ENCODE measurements at regions not wholly inside any gene's neighbourhood (a gene's known extent, or its start where the extent isn't known, plus 50 kb on each side); places are given as distances from the start of the nearest gene placed in this dataset.

GRCh38 chr12:3961591-3961990 is 88.4 kb upstream of the PARP11 start (continued):
- TF ChIP-seq REST (IDR thresholded peaks at IDR 0.05; ENCODE audit: unreplicated experiment) (no peak), ETS1 (IDR thresholded peaks at IDR 0.05) (no peak)

- Histone ChIP-seq H3K9me2 (ENCODE audit: insufficient read depth) (peaks cover 9% of the 10 kb centered on the region; the same call in 1 of the 2 replicates), H3K27me3 (ENCODE audit: insufficient read depth) (no peaks in the 10 kb centered on the region), H4K20me1 (replicated peaks; ENCODE audit: insufficient read depth) (no peaks in the 10 kb centered on the region), H3K4me1 (ENCODE audit: insufficient read depth) (0 out of 2 replicates have a peak, but pooled peaks cover 3% of the 10 kb centered on the region), H3K79me2 (replicated peaks; ENCODE audit: insufficient read depth) (no peaks in the 10 kb centered on the region), H3F3A (replicated peaks; ENCODE audit: low read depth) (no peaks in the 10 kb centered on the region), H3K36me3 (ENCODE audit: insufficient read depth) (no peaks in the 10 kb centered on the region), H3K4me2 (no peak overlapping the region), H2AFZ (no peak overlapping the region), H3K4me3 (no peak overlapping the region), H3K27ac (ENCODE audit: low read depth) (no peak overlapping the region)
- Mint-ChIP-seq H3K27ac (no peak overlapping the region), H3K4me1 (peaks cover 8% of the 10 kb centered on the region), H3K9me3 (no peaks in the 10 kb centered on the region), H3K27me3 (ENCODE audit: insufficient read depth, low read depth, poor library complexity) (peaks cover 5% of the 10 kb centered on the region), H3K36me3 (ENCODE audit: low read depth) (no peaks in the 10 kb centered on the region), H3K4me3 (no peak overlapping the region)
- DNase-seq (ENCODE audit: low spot score) (no peak), ATAC-seq (no peak)
- no peak for TF ChIP-seq CTCF (conservative IDR thresholded peaks at IDR 0.05; ENCODE audit: low read depth in 2 of 2)
- TF ChIP-seq ZNF462 (CRISPR knock-in tag; IDR thresholded peaks at IDR 0.05): no peak
- no peak for TF ChIP-seq STAT1 (IDR thresholded peaks at IDR 0.05; ENCODE audit: unreplicated experiment)
- TF ChIP-seq CREB1 (CRISPR knock-in tag; IDR thresholded peaks at IDR 0.05; ENCODE audit: low read depth): no peak
- TF ChIP-seq EZH2phosphoT487 (IDR thresholded peaks at IDR 0.05; ENCODE audit: unreplicated experiment): no peak
- no peak for TF ChIP-seq EZH2 (IDR thresholded peaks at IDR 0.05; ENCODE audit: low read depth, unreplicated experiment)
- no peak for TF ChIP-seq ZNF114 (CRISPR knock-in tag; IDR thresholded peaks at IDR 0.05)
- TF ChIP-seq POLR2AphosphoS5 (IDR thresholded peaks at IDR 0.05; ENCODE audit: low read depth): no peak
- TF ChIP-seq ETS1 (IDR thresholded peaks at IDR 0.05): no peak
These were observed 86.8 kb upstream of the PARP11 start for GRCh38 chr12:3959799-3960560.

Data from GM23338 (cell line).